ENCODE measurements at regions not wholly inside any gene's neighbourhood (a gene's known extent, or its start where the extent isn't known, plus 50 kb on each side); places are given as distances from the start of the nearest gene placed in this dataset.

GRCh38 chr22:48042621-48043395, 1280.4 kb downstream of the TBC1D22A start:
- TF ChIP-seq POLR2A (IDR thresholded peaks at IDR 0.05; ENCODE audit: low read depth, low read length), result no peak
- no peak for TF ChIP-seq MXI1 (IDR thresholded peaks at IDR 0.05; ENCODE audit: borderline replicate concordance, low read depth, low read length)
- TF ChIP-seq, protein P1, sequence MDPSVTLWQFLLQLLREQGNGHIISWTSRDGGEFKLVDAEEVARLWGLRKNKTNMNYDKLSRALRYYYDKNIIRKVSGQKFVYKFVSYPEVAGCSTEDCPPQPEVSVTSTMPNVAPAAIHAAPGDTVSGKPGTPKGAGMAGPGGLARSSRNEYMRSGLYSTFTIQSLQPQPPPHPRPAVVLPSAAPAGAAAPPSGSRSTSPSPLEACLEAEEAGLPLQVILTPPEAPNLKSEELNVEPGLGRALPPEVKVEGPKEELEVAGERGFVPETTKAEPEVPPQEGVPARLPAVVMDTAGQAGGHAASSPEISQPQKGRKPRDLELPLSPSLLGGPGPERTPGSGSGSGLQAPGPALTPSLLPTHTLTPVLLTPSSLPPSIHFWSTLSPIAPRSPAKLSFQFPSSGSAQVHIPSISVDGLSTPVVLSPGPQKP (IDR thresholded peaks at IDR 0.05; ENCODE audit: borderline replicate concordance, low read depth, low read length), result no peak
- no peak for TF ChIP-seq CEBPB (IDR thresholded peaks at IDR 0.05; ENCODE audit: low read depth, low read length)
- no peak for TF ChIP-seq RFX5 (IDR thresholded peaks at IDR 0.05; ENCODE audit: low read depth, low read length)
- no peak overlapping the region for H2AFZ ChIP-seq (replicated peaks; ENCODE audit: low read length, poor library complexity)
- no peaks in the 10 kb centered on the region for H3K36me3 ChIP-seq (ENCODE audit: control insufficient read depth, insufficient read depth, low read length)
- H2AK5ac ChIP-seq (ENCODE audit: low read depth, low read length), result no peak overlapping the region
- no peak overlapping the region for H4K91ac ChIP-seq (ENCODE audit: insufficient read depth, low read depth, low read length)
- H2BK5ac ChIP-seq (ENCODE audit: low read depth, low read length, poor library complexity, severe bottlenecking), result peak overlapping the region; percentile 53
- no peak overlapping the region for H3K18ac ChIP-seq (ENCODE audit: low read depth, low read length)
- no TSS peak for BruUV-seq (replicated peaks)
- H3K9ac ChIP-seq (ENCODE audit: low read depth, low read length), result no peak overlapping the region
- H3K9me3 ChIP-seq (ENCODE audit: control insufficient read depth, insufficient read depth, low read length), result peaks cover 35% of the 10 kb centered on the region
- H3K27me3 ChIP-seq (ENCODE audit: control insufficient read depth, insufficient read depth, low read length), result no peaks in the 10 kb centered on the region
- H3K4me3 ChIP-seq (ENCODE audit: insufficient read depth, low read depth, low read length), result no peak overlapping the region
- H2BK20ac ChIP-seq (ENCODE audit: low read depth, low read length), result no peak overlapping the region
- no peak overlapping the region for H2AK9ac ChIP-seq (replicated peaks; ENCODE audit: low read depth, low read length, poor library complexity)
- ATAC-seq (ENCODE audit: low read depth) (no peak), DNase-seq (no peak)
- H3K23ac ChIP-seq (ENCODE audit: low read depth, low read length), result no peak overlapping the region
- no peaks in the 10 kb centered on the region for H3K79me1 ChIP-seq (ENCODE audit: low read depth in 1 of 2, low read length in 2 of 2)
- ChIA-PET CTCF (no interaction called here), POLR2A (ENCODE audit: unreplicated experiment) (no interaction called here)
- no peaks in the 10 kb centered on the region for H3K4me1 ChIP-seq (ENCODE audit: control insufficient read depth, insufficient read depth, low read length)
- dilution Hi-C loops (cut with HindIII; ENCODE audit: low sequenced_read_pairs, unreplicated experiment), result no loop called here
- H3K27ac ChIP-seq (ENCODE audit: insufficient read depth, low read length), result no peak overlapping the region
- no peak overlapping the region for H3K4ac ChIP-seq (ENCODE audit: low read depth, low read length)
- H3K56ac ChIP-seq (ENCODE audit: extremely low read depth, insufficient read depth, low read length), result no peak overlapping the region
- WGBS, 2 experiments (ENCODE audit: extremely low coverage in 2 of 2, insufficient read length in 1 of 2), result 83% methylated on average over 8 of the region's 17 CpGs; no CpG with 5 or more reads in 1 of the 2 experiments
- no peak overlapping the region for H3K14ac ChIP-seq (replicated peaks; ENCODE audit: low read depth, low read length)
- H4K8ac ChIP-seq (ENCODE audit: low read depth in 2 of 2, low read length in 2 of 2), result no peak overlapping the region
- intact Hi-C loops (cut with micrococcal nuclease), result no loop called here
- no peaks in the 10 kb centered on the region for H3K9me1 ChIP-seq (ENCODE audit: insufficient read depth, low read length)
- no peak overlapping the region for H4K5ac ChIP-seq (ENCODE audit: low read depth, low read length)
- no peak overlapping the region for H2BK15ac ChIP-seq (ENCODE audit: low read depth, low read length)
- H4K20me1 ChIP-seq (ENCODE audit: insufficient read depth, low read length), result no peaks in the 10 kb centered on the region
- H3K4me2 ChIP-seq (ENCODE audit: low read depth, low read length), result no peak overlapping the region
- in situ Hi-C loops (cut with MboI; ENCODE audit: low sequenced_read_pairs), result no loop called here
- H2BK120ac ChIP-seq (ENCODE audit: low read depth, low read length), result no peak overlapping the region

All from IMR-90 (cell line).